ENCODE measurements at regions not wholly inside any gene's neighbourhood (a gene's known extent, or its start where the extent isn't known, plus 50 kb on each side); places are given as distances from the start of the nearest gene placed in this dataset.

DNA sequence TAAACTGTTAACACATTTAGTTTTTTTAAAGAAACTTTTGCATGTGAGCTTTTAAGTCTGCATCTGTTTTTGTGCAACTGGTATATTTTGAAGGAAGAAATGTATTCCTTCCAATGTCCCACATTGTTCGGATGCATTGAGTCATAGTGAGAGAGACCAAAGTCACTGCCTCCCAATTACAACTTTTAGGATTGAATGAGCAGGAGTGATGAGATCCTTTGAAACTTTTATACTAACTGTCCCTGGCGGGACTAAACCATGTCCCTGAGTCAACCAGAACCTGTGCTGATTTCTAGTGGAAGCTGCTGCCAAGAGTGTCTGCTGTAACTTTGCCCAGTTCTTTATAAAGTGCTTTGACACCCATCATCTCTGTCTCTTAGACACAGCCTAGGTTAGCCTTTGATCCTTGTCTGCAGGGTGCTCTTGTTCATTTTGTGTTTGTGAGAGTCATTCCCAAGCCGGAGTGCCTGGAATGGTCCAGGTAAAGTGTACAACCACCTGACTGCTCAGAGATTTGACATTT lies 122.7 kb downstream of the ZNF518B start:
- no peak for DNase-seq

DNA sequence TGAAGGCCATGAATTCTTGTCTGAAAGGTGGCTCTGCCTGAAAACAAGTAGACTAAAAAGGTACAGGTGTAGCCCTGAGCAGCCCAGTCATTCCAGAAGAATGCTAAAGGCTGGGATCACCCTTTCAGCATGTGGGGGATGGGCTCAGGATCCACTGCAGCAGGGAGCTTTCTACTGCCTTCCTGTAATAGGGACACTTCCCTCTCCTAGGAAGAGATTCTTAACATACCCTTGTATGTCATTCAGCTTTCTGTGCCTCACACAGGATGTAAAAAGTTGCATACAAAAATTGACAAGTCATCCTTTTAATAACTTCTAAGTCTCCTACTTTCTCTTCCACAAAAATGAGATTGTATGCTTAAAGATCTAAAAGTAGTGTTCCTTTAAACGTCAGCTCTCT lies 123.3 kb downstream of the ZNF518B start:
- no peak for DNase-seq

DNA sequence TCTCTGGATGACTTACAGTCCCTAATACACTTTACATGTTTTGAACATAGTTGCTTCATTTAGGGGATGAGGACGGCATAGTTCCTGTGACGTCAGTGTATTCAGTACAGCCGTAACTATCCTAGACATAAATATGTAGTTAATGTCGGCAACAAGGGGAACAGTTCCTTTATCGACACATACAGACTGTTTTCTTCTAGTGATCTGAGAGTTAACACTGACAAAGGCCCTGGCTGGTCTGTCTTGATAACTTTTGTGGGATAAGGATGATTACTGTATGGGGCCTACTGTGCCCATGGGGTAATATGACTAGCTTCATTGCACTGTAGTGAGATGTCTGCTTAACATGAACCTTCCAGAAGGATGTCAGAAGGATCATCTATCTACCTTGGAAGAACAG lies 131.2 kb downstream of the ZNF518B start:
- DNase-seq = no peak

GRCh38 chr4:10321931-10322330 lies 135.3 kb downstream of the ZNF518B start:
- DNase-seq = no peak

DNA sequence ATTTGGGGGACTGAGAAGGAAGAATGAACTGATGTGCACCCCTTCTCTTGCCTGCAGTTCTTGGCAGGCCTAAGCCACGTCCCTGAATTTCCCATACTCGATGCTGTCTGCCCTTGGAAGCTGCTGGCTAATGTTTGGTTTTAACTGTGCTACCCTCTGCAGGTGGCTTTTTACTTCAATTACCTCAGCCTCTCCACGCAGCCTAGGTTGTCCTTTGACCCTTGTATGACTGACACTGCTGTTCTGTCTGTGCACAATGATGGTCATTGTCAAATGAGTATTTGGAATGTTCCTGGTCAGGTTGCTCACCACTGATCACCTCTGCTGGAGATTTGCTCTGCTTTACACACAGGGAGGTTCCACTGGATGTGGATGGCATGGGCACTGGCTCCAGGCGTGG lies 137.1 kb downstream of the ZNF518B start:
- no peak for DNase-seq

DNA sequence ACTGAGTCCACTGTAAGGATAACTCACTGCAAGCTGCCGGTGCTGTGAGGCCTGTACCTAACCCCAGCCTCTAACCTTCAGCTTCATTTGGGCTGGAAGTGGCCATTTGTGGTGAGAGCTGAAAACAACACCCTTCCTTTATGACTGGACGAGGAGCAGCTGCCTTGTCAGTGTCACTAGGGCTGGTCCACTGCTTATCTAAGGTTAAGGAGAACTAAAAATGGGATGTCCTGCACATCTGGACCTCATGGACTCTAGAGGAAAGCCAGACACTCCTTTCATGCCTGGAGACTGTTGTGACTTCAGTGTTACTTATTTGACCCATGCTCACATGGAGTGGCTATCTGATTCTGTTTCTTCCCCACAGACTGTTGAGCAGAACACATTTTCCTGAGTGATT lies 139.9 kb downstream of the ZNF518B start:
- no peak for DNase-seq

- no peak for DNase-seq
Measured at GRCh38 chr4:10316851-10317250, 140.4 kb downstream of the ZNF518B start.

DNA sequence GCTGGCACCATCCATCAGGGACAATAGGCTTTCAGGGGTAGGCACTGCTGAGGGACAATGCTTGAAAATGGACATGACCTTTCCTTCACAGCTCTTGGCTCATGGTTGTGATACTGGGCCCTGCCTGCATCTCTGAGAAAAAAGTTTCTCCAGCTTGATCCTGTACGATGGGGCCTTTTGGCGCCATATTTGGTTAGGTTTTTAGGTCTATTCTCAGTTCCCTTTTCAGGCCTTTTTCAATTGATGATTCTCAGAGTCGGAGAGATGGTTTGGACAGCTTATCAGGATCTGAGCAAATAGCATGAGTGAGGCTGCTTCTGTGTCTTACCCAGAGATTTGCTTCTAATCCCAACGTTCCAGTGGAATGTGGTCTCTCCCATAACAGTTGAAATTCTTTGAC lies 141.6 kb downstream of the ZNF518B start:
- no peak for DNase-seq

DNA sequence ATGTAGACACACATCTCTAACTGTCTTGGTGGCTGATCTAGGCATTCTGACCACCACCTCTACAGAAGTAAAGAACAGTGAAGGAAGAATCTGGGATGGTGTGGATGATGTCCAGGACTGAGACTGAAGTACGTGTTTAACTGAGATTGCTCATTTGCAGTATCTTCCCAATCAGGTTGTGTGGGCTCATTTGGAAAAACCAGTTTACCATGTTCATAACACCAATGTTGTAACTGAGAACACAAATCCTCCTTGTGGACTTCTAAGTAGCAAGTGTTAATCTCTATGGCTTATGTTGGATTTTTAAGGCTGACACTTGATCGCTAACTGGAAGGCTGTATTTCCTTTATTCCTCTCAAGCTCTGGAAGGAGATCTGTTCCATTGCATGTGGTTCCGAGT lies 144.7 kb downstream of the ZNF518B start:
- DNase-seq = no peak

DNA sequence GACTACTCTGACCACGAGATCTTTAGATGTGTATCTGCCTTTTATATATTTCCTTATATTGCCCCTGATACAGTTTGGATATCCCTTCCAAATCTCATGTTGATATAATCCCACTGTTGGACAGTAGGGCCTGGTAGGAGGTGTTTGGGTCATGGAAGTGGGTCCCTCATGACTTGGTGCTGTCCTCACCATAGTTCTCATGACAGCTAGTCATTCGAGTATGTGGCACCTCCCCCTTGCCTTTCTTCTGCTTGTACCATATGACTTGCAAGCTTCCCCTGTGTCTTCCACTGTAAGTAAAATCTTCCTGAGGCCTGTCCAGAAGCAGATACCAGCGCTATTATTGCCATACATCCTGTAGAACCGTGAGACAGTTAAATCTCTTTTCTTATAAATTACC lies 145.3 kb downstream of the ZNF518B start:
- DNase-seq = no peak

GRCh38 chr4:10305816-10306215 lies 151.4 kb downstream of the ZNF518B start:
- DNase-seq = no peak

- DNase-seq = no peak
Measured at GRCh38 chr4:10303291-10303690, 153.9 kb downstream of the ZNF518B start.

DNA sequence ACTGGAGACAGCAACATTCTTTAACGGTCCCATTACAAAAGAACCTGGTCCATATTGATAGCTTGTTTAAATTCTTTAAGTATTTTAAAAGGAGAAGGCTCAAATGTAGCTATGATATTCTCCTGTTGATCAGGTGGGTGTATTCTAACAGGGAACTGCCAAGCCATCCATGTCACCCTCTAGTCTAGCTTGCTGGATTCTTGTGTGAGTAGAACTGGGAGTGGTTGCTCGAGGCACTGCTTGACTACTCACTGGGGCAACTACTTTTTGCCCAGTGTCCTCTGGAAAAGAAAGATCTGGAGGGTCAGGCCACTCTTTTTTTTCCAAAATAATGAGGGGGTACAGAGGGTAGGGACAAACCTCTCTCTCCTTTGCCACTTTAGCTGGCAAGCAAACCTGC lies 155.1 kb downstream of the ZNF518B start:
- DNase-seq = no peak

GRCh38 chr4:10299601-10300000 lies 157.6 kb downstream of the ZNF518B start:
- DNase-seq = no peak

GRCh38 chr4:10298681-10299080 lies 158.5 kb downstream of the ZNF518B start:
- no peak for DNase-seq

- no peak for DNase-seq
Measured at GRCh38 chr4:10296730-10297129, 160.5 kb downstream of the ZNF518B start.

DNA sequence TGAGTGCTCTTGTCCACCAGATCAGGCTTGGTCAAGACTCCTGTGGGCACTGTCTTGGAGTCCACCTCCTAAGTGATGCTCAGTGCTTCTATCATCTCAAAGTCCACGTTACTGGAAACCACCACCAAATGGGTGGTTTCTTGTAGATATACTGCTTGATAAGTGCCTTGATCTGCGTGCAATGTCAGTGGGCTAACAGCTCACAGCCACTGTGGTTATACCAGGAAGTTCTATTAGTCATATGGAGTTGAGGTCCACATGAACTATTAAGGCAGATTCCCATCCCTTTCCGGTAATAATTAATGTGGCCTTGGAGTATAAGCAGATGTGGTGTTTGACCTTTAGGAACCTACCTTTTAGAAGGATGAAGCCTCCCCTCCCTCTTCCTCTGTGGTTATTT lies 161.9 kb downstream of the ZNF518B start:
- no peak for DNase-seq

- DNase-seq = no peak
Measured at GRCh38 chr4:10289538-10289906, 167.7 kb downstream of the ZNF518B start.

DNA sequence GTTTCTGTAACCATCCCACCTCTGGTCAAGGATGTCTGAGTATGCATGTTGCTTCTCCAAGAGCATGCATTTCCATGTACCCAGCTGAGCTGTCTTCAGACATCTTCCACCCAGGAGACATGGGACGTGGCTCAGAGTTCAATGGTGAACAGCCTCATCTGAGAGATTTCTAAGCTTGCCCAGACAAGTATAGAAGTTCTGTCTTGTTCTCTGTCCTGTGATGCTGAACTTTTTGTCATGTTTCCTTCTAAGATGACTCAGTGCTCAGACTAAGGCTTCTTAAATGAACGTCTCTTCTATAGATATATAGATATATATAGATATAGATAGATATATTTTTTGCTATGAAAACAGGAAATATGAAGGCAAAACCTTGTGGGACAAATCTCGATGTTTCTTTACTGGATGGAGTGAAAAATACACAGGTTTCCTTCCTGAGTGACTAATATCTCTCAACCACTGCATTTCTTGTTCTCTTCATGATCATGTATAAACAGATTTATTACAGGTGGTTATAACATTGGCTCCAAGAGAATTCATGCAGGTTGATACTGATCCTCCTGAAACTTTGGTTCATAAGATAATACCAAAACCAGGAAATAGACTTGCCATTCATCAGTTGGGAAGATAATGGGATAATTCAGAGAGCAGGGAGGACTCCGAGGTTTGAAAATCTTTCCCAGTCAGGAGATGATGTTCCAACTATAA lies 168.2 kb downstream of the ZNF518B start:
- no peak for DNase-seq

DNA sequence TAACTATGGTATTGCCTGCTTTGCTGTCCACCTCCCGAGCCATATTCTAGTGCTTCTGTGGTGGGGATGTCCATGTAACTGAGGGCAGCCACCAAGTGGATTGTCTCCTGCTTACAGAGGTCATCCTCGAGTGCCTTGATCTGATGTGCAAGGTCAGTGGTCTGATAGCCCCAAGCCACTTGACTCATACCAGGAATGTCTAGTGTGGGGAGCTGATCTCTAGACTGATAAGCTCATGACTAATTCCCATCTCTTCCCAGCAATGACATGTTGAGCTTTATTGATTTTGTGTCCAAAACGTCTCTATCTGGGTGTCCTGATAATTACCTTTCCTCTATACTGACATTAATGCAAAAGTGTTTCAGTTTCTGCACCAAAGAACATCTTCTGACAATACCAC lies 168.4 kb upstream of the WDR1 start:
- DNase-seq = no peak

DNA sequence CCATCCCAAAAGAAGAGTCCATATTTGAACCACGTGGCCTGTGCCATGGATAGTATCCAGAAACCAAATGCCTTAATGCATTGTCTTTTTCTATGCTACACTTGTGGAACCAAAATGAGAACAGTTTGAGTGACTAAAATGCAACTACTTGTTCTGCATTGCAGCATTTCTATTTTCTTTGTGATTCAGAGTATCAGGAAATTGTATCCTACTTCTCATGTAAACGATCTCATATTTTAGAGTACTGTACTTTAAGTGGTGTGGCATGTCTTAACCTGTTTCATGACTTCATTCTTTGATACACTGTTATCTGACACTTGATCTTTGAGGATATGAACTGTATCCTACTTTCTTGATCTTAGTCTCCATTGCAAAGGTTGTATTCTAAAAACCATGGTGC lies 167.2 kb upstream of the WDR1 start:
- no peak for DNase-seq

GRCh38 chr4:10281996-10282395 lies 165.4 kb upstream of the WDR1 start:
- no peak for DNase-seq

GRCh38 chr4:10279261-10279660 lies 162.7 kb upstream of the WDR1 start:
- DNase-seq = no peak

- no peak for DNase-seq
Measured at GRCh38 chr4:10278071-10278470, 161.5 kb upstream of the WDR1 start.

- no peak for DNase-seq
Measured at GRCh38 chr4:10276152-10276551, 159.6 kb upstream of the WDR1 start.

All from NCI-H2081 (cell line).